ENCODE measurements at regions not wholly inside any gene's neighbourhood (a gene's known extent, or its start where the extent isn't known, plus 50 kb on each side); places are given as distances from the start of the nearest gene placed in this dataset.

DNA sequence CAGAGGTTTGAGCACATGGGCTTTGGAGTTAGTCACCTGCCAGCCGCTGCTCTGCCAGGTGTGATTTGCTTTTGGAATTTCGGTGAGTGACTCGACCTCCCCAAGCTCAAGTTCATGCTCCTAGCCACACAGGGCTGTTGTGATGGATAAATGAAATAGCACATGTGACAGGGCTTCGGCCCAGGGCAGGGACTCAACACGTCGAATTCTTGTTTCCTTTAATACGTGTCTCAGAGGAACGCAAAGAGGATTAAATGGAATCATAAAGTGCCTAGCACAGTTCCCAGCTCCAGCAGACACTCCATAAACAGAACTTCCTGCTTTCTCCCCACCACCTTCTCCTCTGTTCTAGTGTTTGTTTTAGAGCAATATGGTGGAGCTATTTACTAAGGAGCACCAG is 88.3 kb upstream of the CHST15 start:
- no peak overlapping the region for H3K27ac ChIP-seq
- no peaks in the 10 kb centered on the region for H3K27me3 ChIP-seq
- H3K4me1 ChIP-seq: no peaks in the 10 kb centered on the region
- intact Hi-C loops (cut with DNase I): no loop called here
- H3K36me3 ChIP-seq: no peaks in the 10 kb centered on the region
- TF ChIP-seq, protein P1, sequence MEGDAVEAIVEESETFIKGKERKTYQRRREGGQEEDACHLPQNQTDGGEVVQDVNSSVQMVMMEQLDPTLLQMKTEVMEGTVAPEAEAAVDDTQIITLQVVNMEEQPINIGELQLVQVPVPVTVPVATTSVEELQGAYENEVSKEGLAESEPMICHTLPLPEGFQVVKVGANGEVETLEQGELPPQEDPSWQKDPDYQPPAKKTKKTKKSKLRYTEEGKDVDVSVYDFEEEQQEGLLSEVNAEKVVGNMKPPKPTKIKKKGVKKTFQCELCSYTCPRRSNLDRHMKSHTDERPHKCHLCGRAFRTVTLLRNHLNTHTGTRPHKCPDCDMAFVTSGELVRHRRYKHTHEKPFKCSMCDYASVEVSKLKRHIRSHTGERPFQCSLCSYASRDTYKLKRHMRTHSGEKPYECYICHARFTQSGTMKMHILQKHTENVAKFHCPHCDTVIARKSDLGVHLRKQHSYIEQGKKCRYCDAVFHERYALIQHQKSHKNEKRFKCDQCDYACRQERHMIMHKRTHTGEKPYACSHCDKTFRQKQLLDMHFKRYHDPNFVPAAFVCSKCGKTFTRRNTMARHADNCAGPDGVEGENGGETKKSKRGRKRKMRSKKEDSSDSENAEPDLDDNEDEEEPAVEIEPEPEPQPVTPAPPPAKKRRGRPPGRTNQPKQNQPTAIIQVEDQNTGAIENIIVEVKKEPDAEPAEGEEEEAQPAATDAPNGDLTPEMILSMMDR (IDR thresholded peaks at IDR 0.05): no peak
- no peak for TF ChIP-seq EP300 (IDR thresholded peaks at IDR 0.05)
- H3K4me3 ChIP-seq: no peak overlapping the region
- no peak for DNase-seq
- WGBS, 2 donors: 46 to 68% methylated on average over 8 of the region's 8 CpGs
- no peaks in the 10 kb centered on the region for H3K9me3 ChIP-seq

DNA sequence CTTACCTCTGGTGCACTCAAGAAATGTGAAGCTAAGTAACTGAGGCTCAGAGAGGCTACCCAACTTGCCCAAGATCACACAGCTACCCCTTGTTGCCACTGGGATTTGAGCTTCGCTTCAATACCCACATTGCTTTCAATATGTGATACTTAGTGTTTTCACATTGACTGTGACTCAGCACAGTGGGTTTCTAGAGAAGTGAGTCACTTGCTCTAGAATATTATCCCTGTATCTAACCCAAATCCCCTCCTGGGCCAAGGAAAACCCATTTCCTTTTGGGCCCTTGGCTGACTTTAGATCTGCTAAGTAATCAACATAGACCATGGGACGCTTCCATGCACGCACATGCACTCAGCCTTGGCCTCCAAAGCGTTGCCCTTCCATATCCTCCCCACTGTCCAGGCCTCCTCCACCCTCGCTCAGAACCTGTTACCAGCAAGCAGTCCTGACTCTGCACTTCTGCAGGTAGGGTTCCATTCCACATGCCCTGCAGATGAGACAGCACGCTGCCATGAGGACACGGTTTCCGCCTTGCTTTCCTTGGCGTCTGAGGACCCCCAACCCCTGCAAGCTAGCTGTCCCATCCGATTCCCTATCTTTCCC is 87.7 kb upstream of the CHST15 start:
- no peaks in the 10 kb centered on the region for H3K4me1 ChIP-seq
- H3K4me3 ChIP-seq: no peak overlapping the region
- no peak for DNase-seq
- 95 to 96% methylated on average over 10 of the region's 10 CpGs for WGBS, 2 donors
- intact Hi-C loops (cut with DNase I): no loop called here
- no peak overlapping the region for H3K27ac ChIP-seq
- H3K36me3 ChIP-seq: no peaks in the 10 kb centered on the region
- TF ChIP-seq EP300 (IDR thresholded peaks at IDR 0.05) (no peak), POLR2A (IDR thresholded peaks at IDR 0.05) (no peak), POLR2AphosphoS5 (IDR thresholded peaks at IDR 0.05) (no peak)
- TF ChIP-seq, protein P1 (IDR thresholded peaks at IDR 0.05): no peak
- H3K9me3 ChIP-seq: no peaks in the 10 kb centered on the region
- H3K27me3 ChIP-seq: no peaks in the 10 kb centered on the region

DNA sequence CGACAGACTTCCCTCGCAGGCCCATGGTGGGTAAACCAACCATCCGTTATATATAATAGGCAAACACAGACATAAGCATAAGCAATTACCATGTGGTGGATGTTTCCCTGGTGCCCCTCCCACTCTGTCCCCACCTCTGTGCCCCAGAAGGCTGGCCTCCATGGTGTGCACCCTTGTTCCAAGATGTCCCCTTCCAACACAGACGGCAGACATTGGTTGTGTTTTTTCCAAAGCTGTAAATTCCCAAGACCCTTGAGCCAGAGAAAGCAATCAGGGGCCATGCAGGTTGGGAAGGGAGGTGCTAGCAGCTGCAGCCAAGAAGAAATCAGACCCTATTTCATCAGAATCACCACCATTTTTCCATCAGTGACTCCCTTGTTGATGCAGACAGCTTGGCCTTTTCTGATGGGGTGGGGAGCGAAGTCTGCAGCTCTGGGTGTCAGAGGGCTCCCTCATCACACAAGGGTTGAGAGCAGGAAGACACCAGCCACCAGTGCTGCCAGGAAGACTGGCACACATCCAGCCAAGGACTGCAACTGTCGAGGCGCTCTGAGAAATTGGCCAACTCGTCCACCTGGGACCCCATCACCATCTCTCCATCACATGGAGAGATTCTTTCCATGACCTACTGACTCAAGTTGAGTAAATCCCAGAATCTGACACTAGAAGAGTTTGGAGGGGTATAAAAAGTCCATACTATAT is 86.8 kb upstream of the CHST15 start:
- DNase-seq: no peak
- no peak overlapping the region for H3K27ac ChIP-seq
- no peaks in the 10 kb centered on the region for H3K9me3 ChIP-seq
- intact Hi-C loops (cut with DNase I): no loop called here
- 75 to 82% methylated on average over 8 of the region's 8 CpGs for WGBS, 2 donors
- H3K4me1 ChIP-seq: no peaks in the 10 kb centered on the region
- H3K36me3 ChIP-seq: no peaks in the 10 kb centered on the region
- no peak for TF ChIP-seq POLR2AphosphoS5 (IDR thresholded peaks at IDR 0.05)
- TF ChIP-seq EP300 (IDR thresholded peaks at IDR 0.05): no peak
- no peak for TF ChIP-seq POLR2A (IDR thresholded peaks at IDR 0.05)
- TF ChIP-seq, protein P1 (IDR thresholded peaks at IDR 0.05): no peak
- no peak overlapping the region for H3K4me3 ChIP-seq
- no peaks in the 10 kb centered on the region for H3K27me3 ChIP-seq

DNA sequence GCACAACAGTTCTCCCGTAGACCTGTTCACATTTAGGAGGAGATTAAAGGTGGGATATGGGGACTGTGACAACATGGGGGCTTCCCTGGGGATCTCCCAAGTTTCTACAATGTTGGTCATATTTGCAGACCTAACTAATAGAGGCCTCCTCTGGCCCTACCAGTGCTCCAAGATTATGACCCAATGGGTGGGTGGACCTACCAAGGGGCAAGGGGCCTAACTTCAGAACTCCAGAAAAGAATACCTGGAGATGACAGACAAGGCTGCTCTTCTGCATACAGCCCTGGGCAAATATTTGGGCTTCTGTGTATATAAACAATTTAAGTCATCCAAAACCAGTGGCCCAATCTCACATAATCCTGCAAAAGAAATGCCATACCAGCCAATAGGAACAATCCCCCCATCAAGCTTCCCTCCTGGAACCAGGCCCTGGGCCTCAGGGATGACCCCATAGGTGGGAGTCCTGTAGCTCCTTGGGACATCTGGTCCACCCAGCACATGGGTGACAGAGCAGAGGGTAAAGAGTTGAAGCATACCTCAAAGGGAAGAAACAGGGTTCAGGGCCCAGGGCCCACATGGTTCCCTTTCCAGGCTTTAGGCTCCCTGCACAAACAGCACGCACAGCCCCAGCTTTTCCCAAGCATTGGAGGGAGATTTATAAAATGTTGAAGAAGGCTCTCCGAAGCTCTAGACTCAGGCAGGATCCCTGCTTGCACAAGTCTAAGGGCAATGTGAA is 86.1 kb upstream of the CHST15 start:
- intact Hi-C loops (cut with DNase I): no loop called here
- Histone ChIP-seq H3K4me1 (no peaks in the 10 kb centered on the region), H3K9me3 (no peaks in the 10 kb centered on the region), H3K27ac (no peak overlapping the region), H3K36me3 (no peaks in the 10 kb centered on the region), H3K4me3 (no peak overlapping the region), H3K27me3 (no peaks in the 10 kb centered on the region)
- DNase-seq: no peak
- TF ChIP-seq POLR2A (IDR thresholded peaks at IDR 0.05) (no peak), EP300 (IDR thresholded peaks at IDR 0.05) (no peak), POLR2AphosphoS5 (IDR thresholded peaks at IDR 0.05) (no peak)
- TF ChIP-seq, protein P1 (IDR thresholded peaks at IDR 0.05): no peak
- WGBS, 2 donors: 93 to 95% methylated on average over 3 of the region's 3 CpGs

Measured in sigmoid colon (tissue), 6 donors.